ENCODE measurements at regions not wholly inside any gene's neighbourhood (a gene's known extent, or its start where the extent isn't known, plus 50 kb on each side); places are given as distances from the start of the nearest gene placed in this dataset.
"Not testable (repeated sequence)": the region's sequence is repeated elsewhere in the genome, so short reads cannot be mapped to it uniquely, and the experiment has no call there.

DNA sequence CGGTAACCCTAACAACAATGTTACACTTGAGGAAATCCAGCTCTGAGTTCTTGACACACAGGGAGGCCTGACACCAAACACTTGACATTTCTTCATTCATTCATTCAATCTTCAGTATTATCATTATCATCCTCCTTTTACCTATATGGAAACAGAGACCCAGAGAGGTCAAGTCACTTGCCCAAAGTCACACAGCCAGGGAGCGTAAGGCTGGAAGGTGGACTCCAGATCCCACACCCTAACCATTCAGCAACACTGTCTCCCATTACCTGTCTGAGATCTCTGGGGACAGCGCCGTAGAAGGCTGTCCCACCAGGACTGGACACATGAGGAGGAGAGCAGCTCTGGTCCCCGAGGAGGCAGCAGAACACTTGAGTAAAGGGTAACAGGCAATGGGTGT, 101.4 kb downstream of the SYF2 start:
- no peak for DNase-seq

DNA sequence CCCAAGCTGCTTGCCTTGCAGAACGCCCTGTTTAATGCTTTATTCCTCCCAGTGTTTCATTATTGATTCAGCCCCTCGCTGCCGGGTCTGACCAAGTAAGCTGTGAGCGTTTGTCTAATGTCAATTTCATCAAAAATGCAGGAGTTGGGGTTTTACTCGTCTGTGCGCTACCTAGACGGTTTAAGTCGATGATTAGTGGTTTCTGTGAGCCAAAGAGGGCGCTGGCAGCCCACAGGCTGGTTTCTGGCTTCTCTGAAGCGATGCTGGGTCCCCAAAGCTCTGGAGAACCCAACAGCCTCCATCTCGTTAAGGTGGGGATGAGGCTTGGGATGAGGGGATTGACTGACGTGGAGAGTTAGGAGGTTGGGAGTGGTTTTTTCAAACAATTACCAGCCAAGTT, 102.9 kb downstream of the SYF2 start:
- DNase-seq, result no peak

DNA sequence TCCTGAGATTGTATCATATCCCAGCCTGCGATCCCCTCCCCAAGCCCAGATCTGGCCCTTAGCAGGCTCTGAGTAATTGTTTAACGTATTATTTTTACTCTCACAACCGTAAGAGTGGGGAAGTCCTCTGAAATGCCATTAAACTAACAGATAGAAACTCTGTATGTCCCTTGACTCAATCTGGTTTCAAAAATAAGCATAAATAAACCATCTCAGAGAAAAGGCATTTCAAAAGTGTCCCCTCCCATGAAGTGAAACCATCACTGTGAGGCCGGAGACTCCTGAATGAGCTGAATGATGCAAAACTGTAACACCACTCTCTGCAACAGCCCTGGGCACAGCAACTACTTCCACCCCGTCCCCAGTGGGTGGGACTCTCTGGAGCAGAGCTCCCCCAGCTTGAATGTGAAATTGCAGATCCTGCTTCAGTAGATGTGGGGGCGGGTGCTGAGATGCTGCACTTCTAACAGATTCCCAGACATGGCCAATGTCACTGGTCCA, 104.1 kb downstream of the SYF2 start:
- DNase-seq, result no peak

DNA sequence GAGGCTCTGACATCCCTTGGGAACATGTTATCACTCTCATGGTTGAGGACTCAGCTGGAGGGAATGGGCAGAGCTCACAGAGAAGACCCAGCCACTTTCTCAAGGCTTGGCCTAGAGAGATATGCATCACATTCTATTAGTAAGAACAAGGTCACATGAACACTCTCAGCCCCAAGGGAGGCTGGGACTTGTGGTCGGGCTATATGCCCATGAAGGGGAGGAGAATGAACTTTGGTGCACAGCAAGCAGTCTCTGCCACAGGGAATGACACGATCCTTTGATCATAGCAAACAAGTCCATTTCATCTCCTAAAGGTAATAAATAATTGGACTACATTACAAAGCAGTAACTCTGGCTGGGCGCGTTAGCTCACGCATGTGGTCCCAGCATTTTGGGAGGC, 105.7 kb downstream of the SYF2 start:
- DNase-seq, result no peak

DNA sequence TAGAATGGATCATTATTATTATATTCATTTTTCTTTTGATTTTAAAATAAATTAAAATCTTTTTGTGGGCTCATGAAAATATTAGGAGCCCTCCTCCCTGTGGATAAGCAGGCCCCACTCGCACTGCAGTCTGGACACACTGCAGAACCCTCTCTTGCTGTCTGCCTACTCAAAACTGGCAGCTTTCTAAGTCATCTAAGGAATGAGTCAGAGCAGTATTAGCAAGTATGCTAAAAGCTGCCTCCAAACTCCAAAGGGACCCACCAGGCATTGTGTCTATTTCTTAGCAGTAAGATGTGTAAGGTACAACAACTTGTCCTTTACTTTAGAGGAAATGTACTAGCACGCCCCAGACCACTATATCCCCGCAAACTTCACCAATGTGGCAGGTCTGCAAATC, 108.8 kb downstream of the SYF2 start:
- no peak for DNase-seq

DNA sequence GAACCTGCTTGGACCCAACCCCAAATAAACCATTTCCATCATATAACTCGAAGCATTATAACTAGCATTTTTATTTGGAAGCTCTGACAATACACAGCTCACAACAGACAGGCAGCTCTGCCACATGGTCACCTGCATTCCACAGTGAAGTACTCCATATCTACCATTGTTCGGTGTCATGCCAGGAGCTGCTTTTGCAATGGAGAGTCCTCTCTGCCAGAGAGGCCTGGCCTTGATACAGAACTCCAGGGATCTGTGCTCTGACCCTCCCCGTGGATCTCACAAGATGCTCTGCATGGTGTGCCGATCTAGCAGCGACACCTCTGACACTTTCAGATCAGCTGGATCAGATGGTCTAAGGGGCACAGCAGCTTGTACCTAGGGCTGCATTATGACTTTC, 109.6 kb downstream of the SYF2 start:
- DNase-seq, result no peak

DNA sequence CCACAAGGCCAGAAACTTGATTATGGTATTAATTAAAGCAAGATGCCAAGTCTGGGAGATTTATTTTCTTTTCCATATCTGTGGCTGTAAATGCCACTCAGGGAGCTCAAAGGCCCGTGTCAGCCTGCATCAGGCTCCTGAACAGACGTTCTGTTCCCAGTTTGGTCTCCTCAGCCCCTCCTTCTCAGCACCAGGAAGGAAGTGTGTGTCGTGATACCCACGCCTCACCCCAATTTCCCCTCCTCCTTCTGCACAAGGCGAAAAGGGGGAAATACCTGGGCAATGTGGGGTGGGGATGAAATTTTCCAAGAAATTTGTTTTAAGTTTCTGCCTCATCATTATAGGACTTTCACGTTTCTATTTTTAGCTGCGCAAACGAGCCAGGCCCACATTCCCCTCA, 112.0 kb downstream of the SYF2 start:
- DNase-seq, result no peak

DNA sequence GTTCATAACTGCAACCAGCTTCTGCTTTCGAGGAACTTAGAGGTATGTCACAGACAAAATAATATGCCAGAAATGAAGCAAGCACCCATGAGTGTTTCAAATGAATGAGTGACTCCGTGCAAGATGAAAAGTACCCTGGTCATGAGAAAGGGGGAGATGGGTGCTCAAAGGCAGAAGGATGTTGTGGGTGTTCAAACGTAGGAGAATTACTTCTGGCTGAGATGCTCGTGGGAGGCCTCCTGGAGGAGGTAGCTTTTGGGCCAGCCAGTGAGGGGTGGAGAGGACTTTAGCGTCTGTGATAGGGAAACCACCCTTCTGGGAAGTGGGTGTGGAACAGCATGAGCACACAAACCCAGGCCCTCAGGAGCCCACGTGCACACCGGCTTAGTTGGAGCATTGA, 113.8 kb downstream of the SYF2 start:
- DNase-seq, result no peak

DNA sequence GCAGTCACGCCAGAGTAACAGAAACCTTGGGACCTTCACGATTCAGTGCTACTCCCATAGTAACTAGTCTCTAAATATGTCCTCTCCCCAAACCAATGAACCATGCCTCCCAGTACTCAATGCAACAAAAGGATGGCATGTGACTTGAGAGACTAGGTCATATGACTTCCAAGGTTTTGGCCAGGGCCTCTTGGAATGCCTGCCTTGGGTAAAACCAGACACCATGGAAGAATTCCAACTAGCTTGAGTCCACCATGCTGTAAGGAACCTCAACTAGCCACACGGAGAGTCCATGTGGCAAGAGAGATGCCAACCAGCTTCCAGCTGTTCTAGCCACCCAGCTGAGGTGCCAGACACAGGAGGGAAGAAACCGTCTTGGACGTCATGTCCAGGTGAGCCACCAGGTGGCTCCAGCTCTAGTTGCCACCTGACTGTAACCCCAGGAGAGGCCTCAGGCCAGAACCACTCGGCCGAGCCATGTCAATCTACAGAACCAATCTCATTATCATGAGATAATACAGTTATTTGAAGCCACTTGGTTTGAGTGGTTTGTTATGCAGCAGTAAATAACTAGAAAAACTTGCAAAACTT, 115.0 kb downstream of the SYF2 start:
- no peak for DNase-seq

DNA sequence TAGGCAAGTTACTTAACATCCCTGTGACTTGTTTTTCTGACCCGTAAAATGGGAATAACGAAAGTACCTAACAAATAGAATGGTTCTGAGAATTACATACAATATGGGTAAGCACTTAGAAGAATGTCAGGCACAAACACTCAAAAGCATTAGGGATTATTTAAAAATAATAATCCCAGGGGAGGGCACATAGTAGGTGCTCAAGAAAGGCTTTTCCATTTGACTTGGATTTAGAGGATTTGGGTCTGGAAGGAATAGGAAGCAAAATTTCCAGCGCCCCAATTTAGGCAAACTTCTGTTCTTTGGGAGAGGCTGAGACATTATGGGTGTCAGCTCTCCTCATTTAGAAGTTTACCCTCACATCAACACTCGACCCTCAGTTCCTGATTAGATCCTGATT, 115.5 kb downstream of the SYF2 start:
- no peak for DNase-seq

DNA sequence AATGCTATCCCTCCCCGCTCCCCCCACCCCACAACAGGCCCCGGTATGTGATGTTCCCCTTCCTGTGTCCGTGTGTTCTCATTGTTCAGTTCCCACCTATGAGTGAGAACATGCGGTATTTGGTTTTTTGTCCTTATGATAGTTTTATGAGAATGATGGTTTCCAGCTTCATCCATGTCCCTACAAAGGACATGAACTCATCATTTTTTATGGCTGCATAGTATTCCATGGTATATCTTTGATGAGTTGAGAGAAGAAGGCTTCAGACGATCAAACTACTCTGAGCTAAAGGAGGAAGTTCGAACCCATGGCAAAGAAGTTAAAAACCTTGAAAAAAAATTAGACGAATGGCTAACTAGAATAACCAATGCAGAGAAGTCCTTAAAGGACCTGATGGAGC, 116.2 kb downstream of the SYF2 start:
- DNase-seq, result not testable (repeated sequence)

DNA sequence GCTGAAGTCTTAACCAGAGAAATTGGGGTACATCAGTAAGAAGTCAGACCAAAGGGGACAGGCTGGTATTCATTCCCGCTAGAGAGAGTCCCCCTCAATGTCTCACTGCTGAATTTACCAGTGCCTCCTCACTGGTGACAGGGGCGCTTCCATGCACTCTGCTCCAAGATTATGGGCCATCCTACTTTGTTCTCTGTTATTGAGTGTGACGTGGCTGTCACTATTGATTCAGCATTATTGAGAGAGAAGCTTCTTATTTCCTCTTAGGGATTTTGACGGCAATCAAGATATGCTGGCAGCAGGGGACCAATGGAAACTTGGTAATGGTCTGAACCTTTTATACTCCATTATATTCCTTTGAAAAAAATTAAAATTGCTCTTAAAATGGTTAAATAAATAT, 118.6 kb downstream of the SYF2 start:
- DNase-seq, result no peak

DNA sequence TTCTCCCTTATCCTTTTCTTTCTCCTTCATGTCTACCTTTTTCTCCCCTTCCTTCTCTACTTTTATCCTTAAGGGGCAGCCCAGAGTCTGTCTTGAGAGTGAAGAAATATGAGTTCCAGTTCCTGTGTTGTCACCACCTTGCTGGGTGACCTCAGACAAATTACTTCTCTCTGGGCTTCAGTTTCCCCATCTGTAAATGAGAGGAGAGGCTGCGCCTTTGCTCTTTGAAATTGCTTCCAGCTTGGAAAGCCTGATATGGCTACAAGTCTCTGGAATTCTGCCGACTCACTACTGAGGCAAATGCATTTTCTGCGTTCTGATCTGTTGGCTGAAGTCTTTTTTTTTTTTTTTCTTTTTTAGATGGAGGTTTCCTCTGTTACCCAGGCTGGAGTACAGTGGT, 119.2 kb downstream of the SYF2 start:
- no peak for DNase-seq

DNA sequence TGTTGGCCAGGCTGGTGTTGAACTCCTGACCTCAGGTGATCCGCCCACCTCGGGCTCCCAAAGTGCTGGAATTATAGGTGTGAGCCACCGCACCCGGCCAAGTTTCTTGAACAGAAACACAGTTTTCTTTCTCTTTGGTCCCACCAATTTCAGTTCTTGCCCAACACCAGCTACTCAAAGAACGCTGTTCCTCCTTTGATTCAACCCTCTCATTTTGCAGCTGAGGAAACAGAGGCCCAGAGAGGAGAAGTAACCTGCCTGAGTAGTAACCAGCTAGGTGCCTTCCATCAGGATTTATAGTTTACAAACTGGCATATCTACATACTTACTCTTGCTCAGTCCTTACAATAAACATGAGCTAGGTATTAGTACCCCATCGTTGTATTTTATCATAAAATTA, 119.9 kb downstream of the SYF2 start:
- no peak for DNase-seq

DNA sequence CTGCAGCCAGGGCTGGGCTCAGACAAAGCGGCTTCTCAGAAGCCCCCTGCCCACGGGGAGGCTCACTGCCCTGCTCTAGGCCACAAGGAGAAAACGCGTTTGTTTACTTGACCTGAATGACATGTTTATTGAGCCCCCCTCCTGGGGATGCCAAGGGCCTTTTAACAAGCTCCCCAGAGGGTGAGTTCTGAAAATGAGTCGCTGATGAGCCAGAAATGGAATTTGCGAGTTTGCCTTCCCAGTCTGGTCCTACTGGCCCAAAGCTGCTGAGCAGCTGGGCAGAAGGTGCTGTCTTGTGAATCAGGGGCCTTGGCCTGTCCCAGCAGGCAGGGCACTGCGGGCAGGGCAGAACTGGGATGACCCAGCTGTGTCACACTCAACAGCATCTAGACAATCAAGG, 120.6 kb downstream of the SYF2 start:
- no peak for DNase-seq

DNA sequence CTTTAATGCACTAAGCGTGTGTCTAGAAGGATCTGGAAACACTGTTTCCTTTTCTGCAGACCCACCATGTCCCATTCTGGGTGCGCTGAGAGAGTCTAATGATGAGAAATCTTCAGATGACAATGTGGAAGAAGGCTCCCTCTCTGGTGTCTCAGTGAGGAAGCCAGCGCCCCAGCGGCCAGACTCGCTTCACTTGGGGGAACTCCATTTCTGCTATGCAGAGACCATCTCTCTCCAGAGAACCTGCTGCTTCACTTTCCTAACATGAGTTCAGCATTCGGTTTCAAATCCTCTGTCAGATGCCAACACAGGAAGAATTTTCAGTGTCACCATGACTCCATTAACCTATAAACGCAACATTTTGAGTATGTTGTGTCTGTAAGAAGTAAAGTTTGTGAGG, 121.8 kb downstream of the SYF2 start:
- DNase-seq, result no peak

DNA sequence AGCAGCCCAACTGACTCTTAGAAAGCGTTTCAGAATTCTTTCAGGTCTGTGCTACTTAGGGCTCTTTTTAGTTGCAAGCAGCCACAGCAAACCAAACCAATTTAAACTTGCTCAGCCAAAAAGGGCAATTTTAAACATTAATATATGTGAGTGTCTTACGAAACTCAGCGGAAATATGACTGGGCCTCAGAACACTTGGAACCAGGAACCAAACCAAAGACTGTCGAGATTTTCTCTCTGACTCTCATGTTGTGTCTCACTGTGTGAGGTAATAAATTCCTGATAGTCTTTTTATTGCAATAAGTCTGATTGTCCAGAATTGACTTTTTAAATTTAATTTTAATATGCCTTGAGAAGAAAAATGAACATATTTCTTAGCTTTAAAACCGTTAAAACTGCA, 122.3 kb downstream of the SYF2 start:
- no peak for DNase-seq

DNA sequence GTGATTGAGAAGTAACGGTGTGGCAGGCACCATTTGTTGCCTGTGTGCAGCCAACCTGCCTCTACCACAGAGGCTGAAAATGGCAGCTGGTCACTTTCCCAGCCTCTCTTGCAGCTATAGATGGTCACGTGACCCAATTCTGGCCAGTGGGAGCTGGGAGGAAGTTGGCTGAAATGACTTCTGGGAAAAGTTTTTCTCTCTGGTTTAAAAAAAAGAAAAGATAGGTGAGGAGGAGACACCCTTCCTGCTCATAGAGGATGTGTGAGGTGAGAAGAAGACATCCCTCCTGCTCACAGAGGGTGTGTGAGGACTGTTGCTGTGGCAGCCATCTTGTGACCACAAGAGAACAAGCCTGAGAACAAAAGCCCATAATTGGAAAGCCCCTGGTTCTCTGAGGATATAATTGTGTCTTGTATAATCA, 122.8 kb downstream of the SYF2 start:
- DNase-seq, result no peak

DNA sequence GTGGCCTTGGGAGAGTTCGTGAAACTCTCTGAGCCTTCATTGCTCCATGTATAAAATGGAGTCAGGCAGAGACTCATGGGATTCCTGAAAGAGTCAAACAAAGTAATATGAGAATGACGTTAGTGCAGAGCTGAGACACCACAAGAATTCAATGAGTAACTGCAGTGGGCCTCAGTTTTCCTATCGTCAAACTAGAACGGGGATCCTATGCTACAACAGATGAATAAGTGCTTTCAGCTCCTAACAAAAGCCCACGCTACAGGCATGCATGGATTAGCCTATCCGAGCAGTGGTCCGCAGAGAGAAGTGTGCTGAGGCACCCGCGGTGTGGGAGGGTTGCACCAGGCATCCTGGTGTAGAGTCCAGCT, 124.7 kb downstream of the SYF2 start:
- DNase-seq, result no peak

DNA sequence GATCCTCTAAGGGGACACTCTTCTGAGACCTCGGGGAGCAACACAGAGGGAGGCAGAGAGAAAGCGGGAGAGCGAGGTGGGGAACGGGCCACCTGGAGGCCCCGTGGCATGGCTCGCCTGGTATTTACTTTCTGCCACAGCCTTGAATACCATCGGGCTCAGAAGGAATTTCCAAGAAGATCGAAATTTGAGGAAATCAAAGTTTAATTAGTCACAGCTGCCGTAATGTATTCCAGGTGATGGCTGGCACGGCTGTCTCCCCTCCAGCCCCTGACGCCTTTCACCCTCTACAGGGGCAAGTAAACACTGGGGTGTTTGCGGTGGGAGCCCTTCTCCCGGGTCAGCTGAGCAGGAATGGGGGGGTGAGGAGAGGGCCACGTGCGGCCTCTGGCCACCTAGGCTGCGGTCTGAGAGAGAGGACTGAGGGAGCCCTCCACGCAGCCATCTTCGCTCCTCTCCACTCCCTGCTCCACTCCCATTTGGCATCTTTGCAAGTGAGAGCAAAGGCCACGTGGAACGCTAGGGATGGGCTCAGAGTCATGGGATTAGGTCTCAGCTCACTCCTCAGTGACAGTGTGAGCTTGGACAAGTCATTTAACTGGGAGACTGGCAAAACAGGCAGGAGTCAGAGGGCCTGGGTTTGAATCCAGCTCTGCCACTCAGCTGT, 125.2 kb downstream of the SYF2 start:
- DNase-seq, result no peak

DNA sequence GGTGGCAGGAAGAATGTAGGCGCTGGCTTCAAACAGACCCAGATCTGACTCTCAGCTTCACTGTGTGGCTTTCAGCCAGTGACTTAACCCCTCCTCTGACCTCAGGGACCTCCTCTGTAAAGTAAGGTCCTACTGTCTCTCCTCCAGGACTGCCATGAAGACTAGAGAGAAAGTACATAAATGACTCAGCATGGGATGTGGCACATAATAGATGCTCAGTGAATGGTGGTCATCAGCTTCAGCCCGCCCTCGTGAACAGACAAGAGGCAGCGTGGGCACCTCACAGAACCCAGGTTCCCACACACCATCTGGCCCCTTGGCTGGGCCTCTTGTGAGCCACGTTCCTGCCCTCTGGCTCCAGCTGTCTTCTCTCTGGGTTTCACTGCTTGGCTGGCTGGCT, 126.0 kb downstream of the SYF2 start:
- no peak for DNase-seq

DNA sequence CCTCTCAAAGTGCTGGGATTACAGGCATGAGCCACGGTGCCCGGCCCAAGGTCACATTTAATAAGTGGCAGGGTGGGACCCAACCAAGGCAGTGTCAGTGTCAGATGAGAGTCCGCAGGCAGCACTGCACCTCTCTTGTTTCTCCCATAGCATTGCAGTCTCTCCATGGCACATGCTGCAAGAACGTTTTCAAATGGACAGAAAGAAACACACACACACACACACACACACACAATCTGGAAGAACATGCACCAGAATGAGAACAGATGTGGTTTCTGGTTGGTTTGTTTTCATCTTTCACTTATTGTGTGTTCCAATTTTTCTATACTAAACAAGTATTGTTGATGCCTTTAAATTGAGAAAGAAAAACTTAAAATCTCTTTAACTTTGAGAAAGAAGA, 126.5 kb downstream of the SYF2 start:
- no peak for DNase-seq

DNA sequence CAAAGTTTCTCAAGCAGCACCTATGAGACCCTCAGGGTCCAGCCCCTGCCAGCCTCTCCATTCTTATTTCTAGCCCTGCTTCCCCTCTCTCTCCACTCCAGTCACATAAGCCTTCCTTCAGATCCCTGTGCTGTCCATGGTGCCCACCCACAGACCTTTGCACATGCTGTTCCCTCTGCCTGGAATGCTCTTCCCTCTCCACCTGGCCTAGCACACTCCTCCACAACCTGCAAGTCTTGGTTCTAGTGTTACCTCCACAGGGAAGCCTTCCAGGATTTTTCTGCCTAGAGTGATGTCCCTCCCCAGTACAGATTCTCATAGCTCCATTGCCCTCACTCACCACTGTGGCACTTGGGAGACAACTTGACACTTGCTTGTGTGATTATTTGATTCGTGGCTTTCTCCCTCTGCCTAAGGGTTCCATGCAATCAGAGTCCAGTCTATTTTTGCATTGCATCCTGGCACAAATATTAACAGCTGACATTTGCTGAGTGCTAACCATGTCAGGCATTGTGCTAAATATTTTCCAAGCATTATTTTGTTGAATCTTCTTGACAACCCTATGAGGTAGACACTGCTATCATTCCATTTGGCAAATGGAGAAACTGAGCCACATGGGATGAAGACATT, 127.3 kb downstream of the SYF2 start:
- no peak for DNase-seq

DNA sequence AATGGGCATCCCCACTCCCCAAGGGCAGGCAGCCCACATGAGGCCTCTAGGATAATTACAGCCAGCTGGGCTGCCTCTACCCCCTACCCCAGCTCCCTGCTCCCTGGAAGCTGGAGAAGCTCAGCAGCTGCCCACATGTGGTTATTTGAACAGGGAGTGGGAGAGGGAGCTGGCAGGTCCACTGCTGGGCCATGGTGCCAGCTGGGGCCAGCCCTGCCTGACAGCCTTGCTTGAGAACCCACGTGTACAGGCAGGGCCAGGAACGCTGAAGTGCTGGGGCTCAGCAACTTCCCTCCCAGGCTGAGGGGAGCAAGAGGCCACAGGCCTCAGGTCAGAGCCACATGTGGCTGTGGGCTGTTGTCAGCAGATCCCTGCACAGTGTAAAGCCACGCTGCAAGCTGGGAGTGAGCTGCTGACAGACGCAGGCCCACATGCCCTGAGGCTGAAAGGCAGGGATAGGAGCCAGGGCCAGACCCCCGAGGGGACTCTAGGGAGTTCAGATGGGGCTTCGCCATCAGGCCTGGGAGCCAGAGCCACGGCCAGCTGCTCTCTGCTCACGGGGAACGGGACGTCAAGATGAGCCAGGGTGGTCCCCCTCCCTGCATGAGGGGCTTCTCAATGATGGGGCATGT, 129.0 kb downstream of the SYF2 start:
- no peak for DNase-seq

Data from activated effector memory CD4-positive, alpha-beta T cell treated with Interleukin-2 at 50 U/mL for 16 hours (primary cell).